Breast epithelium (tissue), 4 donors: ENCODE measurements at regions not wholly inside any gene's neighbourhood (a gene's known extent, or its start where the extent isn't known, plus 50 kb on each side); places are given as distances from the start of the nearest gene placed in this dataset.

Experiments
- DNase-seq, 2 donors: peaks; one replicate each; pipeline ENCODE4 v3.0.0-alpha.2; 2019; ENCODE audit warnings: low spot score in 2 of 2
- H3K27ac ChIP-seq, 2 donors: fragments of 200-600 bp; sonication (generic) in 1 of 2; one replicate each; pipeline ENCODE4 v1.5.1; 2016 to 2019; ENCODE audit warnings: mild to moderate bottlenecking in 1 of 2
- H3K27me3 ChIP-seq, 2 donors: fragments of 200-600 bp; sonication (generic) in 1 of 2; one replicate each; pipeline versions ENCODE4 v1.5.1 to v1.6.0; 2017 to 2019; ENCODE audit warnings: control low read depth in 1 of 2, mild to moderate bottlenecking in 1 of 2
- H3K36me3 ChIP-seq: fragments of 200-600 bp; one replicate; pipeline ENCODE4 v1.5.1; 2019
- H3K4me1 ChIP-seq, 2 donors: fragments of 200-600 bp; sonication (generic); one replicate each; pipeline ENCODE4 v1.5.1; 2016 to 2019; ENCODE audit warnings: control low read depth in 1 of 2
- H3K4me3 ChIP-seq, 3 donors: fragments of 200-600 bp; sonication (generic); 1 replicate in 2 of 3; 2 replicates in 1 of 3; pipeline ENCODE4 v1.5.1; 2016 to 2019; ENCODE audit warnings: mild to moderate bottlenecking in 3 of 3, moderate library complexity in 2 of 3
- H3K9me3 ChIP-seq, 2 donors: fragments of 200-600 bp; sonication (generic) in 1 of 2; one replicate each; pipeline ENCODE4 v1.5.1; 2016 to 2019; ENCODE audit warnings: control low read depth in 1 of 2
- CTCF ChIP-seq, 3 donors: fragments of 450-650 bp; IDR thresholded peaks; one replicate each; pipeline ENCODE4 v1.5.1; 2016 to 2017; ENCODE audit warnings: antibody characterized with exemption in 3 of 3, mild to moderate bottlenecking in 3 of 3, moderate library complexity in 3 of 3
- POLR2A ChIP-seq: fragments of 450-650 bp; IDR thresholded peaks from one replicate; pipeline ENCODE4 v1.6.1; 2016; ENCODE audit warnings: antibody characterized with exemption, mild to moderate bottlenecking, moderate library complexity
- POLR2AphosphoS5 ChIP-seq, 3 donors: sonication (generic); formaldehyde crosslinking; IDR thresholded peaks; one replicate each; pipeline ENCODE4 v1.6.1; 2017; ENCODE audit warnings: antibody characterized with exemption in 3 of 3
- intact Hi-C: fragments of 100-400 bp; cut with DNase I; formaldehyde crosslinking; loops from one replicate; pipeline ENCODE4 v1.15.1; 2023; ENCODE audit warnings: low total_unique reads

GRCh38 chr6:77341058-77341986, 122.0 kb downstream of the HTR1B start:
- Histone ChIP-seq H3K27ac (no peak overlapping the region), H3K36me3 (no peaks in the 10 kb centered on the region), H3K4me1 (no peaks in the 10 kb centered on the region), H3K9me3 (no peaks in the 10 kb centered on the region), H3K27me3 (no peaks in the 10 kb centered on the region), H3K4me3 (no peak overlapping the region)
- no peak for DNase-seq
- intact Hi-C loops, result no loop called here
- no peak for TF ChIP-seq POLR2AphosphoS5 (IDR thresholded peaks at IDR 0.05)

- H3K27me3 ChIP-seq, result no peaks in the 10 kb centered on the region
- no peaks in the 10 kb centered on the region for H3K9me3 ChIP-seq
- no peaks in the 10 kb centered on the region for H3K4me1 ChIP-seq
- no peaks in the 10 kb centered on the region for H3K36me3 ChIP-seq
- H3K27ac ChIP-seq, result no peak overlapping the region
- no peak for TF ChIP-seq POLR2AphosphoS5 (IDR thresholded peaks at IDR 0.05)
- no peak for TF ChIP-seq POLR2A
- TF ChIP-seq CTCF (IDR thresholded peaks at IDR 0.05), result no peak
- H3K4me3 ChIP-seq, result no peak overlapping the region
- intact Hi-C loops, result no loop called here
- DNase-seq, result no peak
Observed at GRCh38 chr6:77340331-77340730, 123.0 kb downstream of the HTR1B start.

- H3K27me3 ChIP-seq, result no peaks in the 10 kb centered on the region
- H3K27ac ChIP-seq, result no peak overlapping the region
- H3K9me3 ChIP-seq, result no peaks in the 10 kb centered on the region
- DNase-seq, result no peak
- no peak overlapping the region for H3K4me3 ChIP-seq
- TF ChIP-seq CTCF (IDR thresholded peaks at IDR 0.05) (no peak), POLR2AphosphoS5 (IDR thresholded peaks at IDR 0.05) (no peak), POLR2A (no peak)
- intact Hi-C loops, result no loop called here
- H3K36me3 ChIP-seq, result no peaks in the 10 kb centered on the region
- no peaks in the 10 kb centered on the region for H3K4me1 ChIP-seq
Observed at GRCh38 chr6:77339926-77340325, 123.4 kb downstream of the HTR1B start.

GRCh38 chr6:77337392-77337791, 125.9 kb downstream of the HTR1B start:
- Histone ChIP-seq H3K27ac (no peak overlapping the region), H3K4me3 (no peak overlapping the region), H3K4me1 (no peaks in the 10 kb centered on the region), H3K27me3 (no peaks in the 10 kb centered on the region), H3K9me3 (peaks cover 19 to 20% of the 10 kb centered on the region in 2 donors), H3K36me3 (no peaks in the 10 kb centered on the region)
- no peak for DNase-seq
- TF ChIP-seq POLR2A (no peak), POLR2AphosphoS5 (IDR thresholded peaks at IDR 0.05) (no peak), CTCF (IDR thresholded peaks at IDR 0.05) (no peak)
- intact Hi-C loops, result no loop called here

- intact Hi-C loops, result no loop called here
- H3K4me1 ChIP-seq, result no peaks in the 10 kb centered on the region
- H3K4me3 ChIP-seq, result no peak overlapping the region
- TF ChIP-seq CTCF (IDR thresholded peaks at IDR 0.05) (no peak), POLR2AphosphoS5 (IDR thresholded peaks at IDR 0.05) (no peak), POLR2A (no peak)
- H3K9me3 ChIP-seq, result peaks cover 19 to 28% of the 10 kb centered on the region in 2 donors
- DNase-seq, result no peak
- H3K27ac ChIP-seq, result no peak overlapping the region
- no peaks in the 10 kb centered on the region for H3K36me3 ChIP-seq
- H3K27me3 ChIP-seq, result no peaks in the 10 kb centered on the region
Observed at GRCh38 chr6:77334093-77334492, 129.2 kb downstream of the HTR1B start.
